HG02840 (cell line): ENCODE measurements at regions not wholly inside any gene's neighbourhood (a gene's known extent, or its start where the extent isn't known, plus 50 kb on each side); places are given as distances from the start of the nearest gene placed in this dataset.
"Not testable (repeated sequence)": the region's sequence is repeated elsewhere in the genome, so short reads cannot be mapped to it uniquely, and the experiment has no call there.

Experiments used
- ATAC-seq: cut with Tn5 transposase; IDR thresholded peaks from one replicate; pipeline ENCODE4 v1.9.1; 2021; ENCODE audit warnings: mild to moderate bottlenecking, moderate library complexity, moderate number of reproducible peaks; ENCODE audit not compliant: unreplicated experiment, low FRiP score

GRCh38 chr1:59184365-59184905, 112.5 kb upstream of the FGGY start:
- ATAC-seq, result no peak

GRCh38 chr1:59185163-59185860, 111.6 kb upstream of the FGGY start:
- no peak for ATAC-seq

DNA sequence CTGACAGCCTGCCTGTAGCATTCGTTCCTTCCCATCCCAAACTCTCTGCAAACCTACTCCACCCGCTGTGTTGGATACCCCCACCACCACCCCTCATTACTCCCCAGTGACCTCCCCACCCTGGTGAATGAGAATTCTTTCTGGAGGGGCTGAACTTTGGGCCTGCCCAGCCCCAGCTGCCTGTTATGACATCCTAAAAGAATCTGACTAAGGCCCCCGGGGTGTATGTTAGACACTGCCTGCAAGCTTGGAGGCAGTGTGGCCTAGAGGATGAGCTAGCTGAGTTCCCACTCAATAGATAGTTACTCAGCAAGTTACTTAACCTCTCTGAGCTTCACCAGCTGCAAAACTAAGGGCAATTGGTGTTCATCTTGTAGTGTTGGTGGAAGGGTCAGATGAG, 110.2 kb upstream of the FGGY start:
- ATAC-seq, result no peak

DNA sequence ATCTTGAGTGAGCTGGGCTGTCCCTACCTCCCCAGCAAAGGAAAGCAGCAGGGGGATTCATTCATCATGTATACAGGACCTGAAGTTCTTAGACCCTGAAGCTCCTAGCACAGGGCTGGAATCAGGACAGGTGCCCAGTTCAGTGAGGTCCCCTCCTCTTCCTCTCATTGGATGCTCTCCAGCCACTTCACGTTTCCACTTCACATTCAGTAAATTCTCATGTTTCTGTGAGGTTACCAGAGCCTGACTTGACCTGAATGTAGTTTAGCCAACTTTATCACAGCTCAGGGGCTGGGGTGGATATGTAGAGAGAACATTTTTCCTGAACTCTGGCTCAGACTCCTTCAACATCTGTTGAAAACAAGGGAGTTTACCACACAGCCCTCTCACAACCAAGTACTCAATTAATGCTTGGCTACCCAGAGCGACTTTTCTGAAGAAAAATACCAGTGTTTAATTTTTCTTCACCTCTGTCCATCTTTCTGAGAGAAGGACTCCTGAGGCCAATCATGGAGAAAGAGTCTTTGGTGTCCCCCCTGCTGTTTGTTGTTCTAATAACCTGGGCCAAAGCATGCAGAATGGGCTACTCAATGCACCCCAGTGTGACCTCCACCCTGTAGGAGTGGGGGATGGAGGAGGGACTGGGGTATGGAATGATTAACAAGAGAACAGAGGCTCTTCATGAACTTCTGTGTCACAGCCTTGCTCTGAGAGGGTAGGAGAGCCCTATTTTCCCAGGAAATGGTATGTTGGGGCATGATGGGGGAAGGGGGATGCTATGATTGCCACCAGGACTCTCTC, 108.3 kb upstream of the FGGY start:
- no peak for ATAC-seq

GRCh38 chr1:59193443-59194093, 103.3 kb upstream of the FGGY start:
- no peak for ATAC-seq

- ATAC-seq, result no peak
These were observed 102.3 kb upstream of the FGGY start for GRCh38 chr1:59194621-59195020.

DNA sequence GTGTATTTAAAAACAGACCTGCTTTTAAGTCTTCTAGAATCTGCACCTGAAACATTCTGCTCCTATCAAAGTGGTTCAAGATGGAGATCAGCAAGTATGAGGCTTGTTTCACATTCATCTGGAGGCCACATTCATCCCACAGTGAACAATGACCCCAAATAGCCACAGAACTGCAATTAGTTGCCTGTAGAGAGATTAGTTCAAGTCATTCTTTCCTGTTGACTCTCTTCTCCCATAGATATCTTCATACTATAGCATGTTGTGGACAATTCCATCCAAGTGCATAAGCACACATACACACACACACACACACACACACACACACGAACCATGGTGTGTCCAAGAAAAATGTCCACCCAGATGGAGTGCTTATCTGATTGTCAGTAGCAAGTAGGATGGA, 101.7 kb upstream of the FGGY start:
- ATAC-seq, result no peak

DNA sequence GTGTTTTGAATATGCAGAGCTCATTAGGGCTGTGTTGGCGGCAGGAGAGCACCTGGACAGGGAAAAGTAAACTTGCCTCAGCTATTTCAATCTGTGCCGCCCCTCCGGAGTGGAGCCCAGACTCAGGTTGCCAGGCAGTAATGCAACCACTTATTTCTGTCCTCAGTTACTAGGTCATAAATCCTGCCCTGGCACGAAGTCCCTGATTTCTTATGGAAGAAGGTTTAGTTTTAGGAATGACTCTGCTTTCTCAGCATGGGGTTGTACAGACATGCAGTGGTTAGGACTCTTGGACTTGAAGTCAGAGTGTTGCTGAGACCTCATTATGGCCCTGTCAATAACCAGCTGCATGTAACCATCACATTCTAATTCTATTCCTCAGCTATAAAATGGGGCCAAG, 98.3 kb upstream of the FGGY start:
- no peak for ATAC-seq

DNA sequence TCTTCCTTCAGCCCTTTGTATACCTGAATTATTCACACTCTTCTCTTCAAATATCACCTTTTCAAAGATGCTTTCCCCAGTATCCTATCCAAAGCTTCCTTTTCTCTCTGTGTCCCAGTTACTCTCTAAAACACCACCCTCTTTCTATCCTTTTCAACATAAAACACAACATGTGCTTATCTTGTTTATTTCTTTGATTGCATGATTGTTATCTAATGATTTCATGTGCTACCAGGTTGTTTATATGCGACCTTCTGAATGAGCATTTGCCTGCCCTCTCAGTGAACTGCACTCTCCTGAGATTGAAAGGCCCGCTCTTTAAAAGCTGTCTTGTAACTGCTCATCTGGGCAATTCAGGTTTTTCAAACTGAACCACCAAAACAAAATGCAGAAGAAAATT, 97.7 kb upstream of the FGGY start:
- no peak for ATAC-seq

DNA sequence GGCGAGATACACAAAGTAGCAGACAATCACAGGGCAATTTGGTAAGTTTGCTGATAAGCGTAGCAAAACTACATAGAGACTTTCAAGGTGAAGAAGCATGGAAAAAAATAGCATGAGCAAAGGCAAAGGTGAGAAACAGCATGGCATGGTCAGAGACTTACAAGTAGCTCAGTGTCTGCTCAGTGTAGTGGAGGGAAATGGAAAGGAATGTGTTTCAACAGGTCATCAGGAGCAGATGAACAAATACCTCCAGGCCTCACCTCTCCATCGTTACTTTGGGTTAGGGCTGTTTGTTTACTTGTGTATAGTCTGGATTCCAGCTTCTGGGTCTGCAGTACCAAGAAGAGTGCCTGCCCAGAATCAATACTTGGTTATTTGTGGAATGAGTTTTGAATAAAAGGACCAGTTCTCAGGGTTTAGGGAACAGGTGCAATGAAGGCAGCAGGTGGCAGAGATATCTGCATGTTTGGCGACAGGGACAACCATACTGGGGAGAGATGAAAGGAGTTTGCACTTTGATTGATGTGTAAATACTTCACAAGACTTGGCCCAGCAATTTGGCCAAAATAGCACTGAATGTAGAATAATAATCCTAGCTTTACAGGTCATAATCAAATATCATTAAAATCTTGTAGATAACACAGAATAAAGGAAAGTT, 97.0 kb upstream of the FGGY start:
- no peak for ATAC-seq

DNA sequence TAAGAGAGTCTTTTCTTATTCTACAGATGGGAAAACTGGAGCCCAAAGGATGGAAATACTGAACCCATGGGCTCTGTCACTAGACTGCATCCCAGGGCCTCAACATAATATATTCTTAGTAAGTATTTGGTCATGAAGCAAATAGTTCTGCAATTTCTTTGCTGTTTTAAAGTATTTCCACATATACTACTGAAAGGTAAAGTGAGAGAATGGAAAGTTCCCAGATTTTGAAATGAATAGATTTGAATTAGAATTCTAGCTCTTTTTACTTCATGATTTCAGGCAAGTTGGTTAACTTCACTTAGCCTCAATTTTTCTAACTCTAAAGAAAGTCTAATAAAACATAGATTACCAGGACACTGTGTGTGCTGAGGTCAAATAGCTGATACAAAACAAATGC, 95.6 kb upstream of the FGGY start:
- ATAC-seq, result no peak

- ATAC-seq, result no peak
These were observed 94.4 kb upstream of the FGGY start for GRCh38 chr1:59202455-59202854.

DNA sequence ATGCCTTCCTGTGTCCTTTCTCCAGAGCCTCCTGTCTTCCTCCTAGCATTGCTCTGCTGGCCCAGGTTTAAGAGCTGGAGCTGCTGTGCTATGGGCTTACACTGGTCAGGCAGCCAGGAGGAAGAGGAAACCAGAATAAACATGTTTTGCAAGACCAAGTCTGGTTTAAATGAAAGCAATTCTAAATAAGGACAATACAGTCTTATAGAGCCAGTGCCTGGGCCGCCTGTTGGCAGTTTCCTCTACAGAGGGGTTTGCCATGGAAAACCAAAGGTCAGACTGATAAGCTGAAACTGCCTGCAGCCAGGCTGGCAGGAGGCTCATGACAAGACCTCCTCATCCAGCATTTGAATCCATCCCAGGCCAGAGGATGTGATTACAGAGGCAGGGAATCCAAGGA, 92.9 kb upstream of the FGGY start:
- ATAC-seq, result no peak

GRCh38 chr1:59206616-59207015, 90.3 kb upstream of the FGGY start:
- ATAC-seq, result not testable (repeated sequence)

- ATAC-seq, result not testable (repeated sequence)
These were observed 86.5 kb upstream of the FGGY start for GRCh38 chr1:59210430-59210829.

DNA sequence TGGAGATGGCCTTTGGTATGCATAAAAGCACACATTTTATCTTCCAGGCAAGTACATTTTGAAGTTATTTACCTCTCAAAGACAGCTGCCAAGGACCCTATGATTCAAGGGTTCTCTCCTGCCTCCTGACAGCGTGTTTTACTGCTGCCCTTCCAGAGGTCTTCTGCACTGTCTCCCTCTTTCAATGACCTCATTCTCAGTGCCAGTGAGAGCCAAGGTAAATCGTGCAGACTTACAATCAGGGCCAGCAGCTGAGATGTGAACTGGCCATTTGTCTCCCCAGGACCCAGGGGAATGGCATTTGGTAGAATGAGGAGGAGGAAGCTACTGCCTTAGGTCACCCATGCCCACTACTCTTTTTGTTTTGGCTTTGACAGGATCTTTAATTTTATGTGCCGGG, 84.2 kb upstream of the FGGY start:
- no peak for ATAC-seq

- ATAC-seq, result no peak
These were observed 82.4 kb upstream of the FGGY start for GRCh38 chr1:59214248-59215208.

GRCh38 chr1:59215766-59216291, 81.1 kb upstream of the FGGY start:
- no peak for ATAC-seq

DNA sequence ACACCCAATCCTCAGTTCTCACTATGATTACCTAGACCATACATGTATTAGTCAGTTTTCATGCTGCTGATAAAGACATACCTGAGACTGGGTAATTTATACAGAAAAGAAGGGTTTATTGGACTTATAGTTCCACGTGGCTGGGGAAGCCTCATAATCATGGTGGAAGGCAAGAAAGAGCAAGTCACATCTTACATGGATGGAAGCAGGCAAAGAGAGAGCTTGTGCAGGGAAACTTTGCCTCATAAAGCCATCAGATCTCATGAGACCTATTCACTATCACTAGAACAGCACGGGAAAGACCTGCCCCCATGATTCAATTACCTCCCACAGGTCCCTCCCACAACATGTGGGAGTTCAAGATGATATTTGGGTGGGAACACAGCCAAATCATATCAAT, 79.5 kb upstream of the FGGY start:
- ATAC-seq, result not testable (repeated sequence)
